Gastrocnemius medialis (tissue), 4 donors: ENCODE measurements at regions not wholly inside any gene's neighbourhood (a gene's known extent, or its start where the extent isn't known, plus 50 kb on each side); places are given as distances from the start of the nearest gene placed in this dataset.

ENCODE experiments used
- CTCF ChIP-seq, 5 experiments: fragments of 450-650 bp in 3 of 5; fragments of 200-600 bp in 2 of 5; sonication (generic) in 2 of 5; IDR thresholded peaks in 4 of 5; conservative IDR thresholded peaks in 1 of 5; 1 replicate in 4 of 5; 2 replicates in 1 of 5; pipeline ENCODE4 v1.5.1; 2016 to 2019; ENCODE audit warnings: antibody characterized with exemption in 5 of 5, mild to moderate bottlenecking in 3 of 5, moderate library complexity in 3 of 5
- POLR2A ChIP-seq, 2 donors: fragments of 450-650 bp; IDR thresholded peaks; one replicate each; pipeline ENCODE4 v1.6.1; 2017; ENCODE audit warnings: antibody characterized with exemption in 2 of 2, mild to moderate bottlenecking in 2 of 2, moderate library complexity in 2 of 2

- TF ChIP-seq POLR2A (IDR thresholded peaks at IDR 0.05) = no peak
- TF ChIP-seq CTCF (IDR thresholded peaks at IDR 0.05 in 4 of 5, conservative IDR thresholded peaks at IDR 0.05 in 1 of 5) = no peak
Observed at GRCh38 chr19:31132753-31133110, 216.5 kb downstream of the TSHZ3 start.
